ENCODE measurements at regions not wholly inside any gene's neighbourhood (a gene's known extent, or its start where the extent isn't known, plus 50 kb on each side); places are given as distances from the start of the nearest gene placed in this dataset.

DNA sequence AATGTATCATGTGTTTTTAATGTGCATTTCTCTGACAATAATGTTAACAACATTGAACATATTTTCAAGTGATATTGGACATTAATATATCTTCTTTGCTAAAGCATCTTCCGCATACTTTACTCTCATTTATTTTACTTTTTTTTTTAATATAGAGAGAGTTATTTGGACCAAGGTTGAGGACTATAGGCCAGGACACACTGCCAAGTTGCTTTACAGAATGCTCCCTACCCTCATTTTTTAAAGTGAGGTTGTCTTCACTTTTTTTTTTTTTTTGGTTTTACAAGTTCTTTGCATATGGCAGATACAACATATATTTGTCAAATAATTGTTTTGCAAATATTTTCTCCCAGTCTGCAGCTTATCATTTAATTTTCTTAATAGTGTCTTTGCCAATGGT, 201.8 kb downstream of the OSR1 start:
- no peak for DNase-seq (ENCODE audit: extremely low spot score, insufficient read length, low read depth)
- FAIRE-seq = no peak

GRCh38 chr2:19150726-19151125, 207.7 kb downstream of the OSR1 start:
- DNase-seq (ENCODE audit: extremely low spot score, insufficient read length, low read depth) (no peak), FAIRE-seq (no peak)

- DNase-seq (ENCODE audit: extremely low spot score, insufficient read length, low read depth) (no peak), FAIRE-seq (no peak)
Observed at GRCh38 chr2:19146867-19147266, 211.6 kb downstream of the OSR1 start.

GRCh38 chr2:19141234-19142004, 217.0 kb downstream of the OSR1 start:
- no peak for DNase-seq (ENCODE audit: extremely low spot score, insufficient read length, low read depth)
- no peak for FAIRE-seq

- FAIRE-seq (no peak), DNase-seq (ENCODE audit: extremely low spot score, insufficient read length, low read depth) (no peak)
Observed at GRCh38 chr2:19140463-19141208, 217.8 kb downstream of the OSR1 start.

DNA sequence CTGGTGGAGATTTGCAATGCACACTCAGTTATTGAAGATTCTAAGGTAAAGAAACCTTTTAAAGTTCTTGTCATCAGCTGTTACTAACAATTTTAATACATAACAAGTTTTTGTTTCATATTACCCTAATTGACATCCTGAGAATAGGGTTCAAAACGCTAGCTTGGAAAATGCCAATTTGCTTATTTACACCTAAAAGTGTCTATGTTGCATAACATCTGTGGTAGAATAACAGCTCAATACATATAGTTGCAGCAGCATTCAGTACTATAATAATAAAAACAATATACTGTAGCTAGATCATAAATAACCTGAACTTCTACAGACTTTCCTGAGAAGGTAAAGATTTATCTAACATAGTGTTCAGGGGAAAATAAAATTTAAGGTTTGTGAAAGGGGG, 219.0 kb downstream of the OSR1 start:
- FAIRE-seq (no peak), DNase-seq (ENCODE audit: extremely low spot score, insufficient read length, low read depth) (no peak)

DNA sequence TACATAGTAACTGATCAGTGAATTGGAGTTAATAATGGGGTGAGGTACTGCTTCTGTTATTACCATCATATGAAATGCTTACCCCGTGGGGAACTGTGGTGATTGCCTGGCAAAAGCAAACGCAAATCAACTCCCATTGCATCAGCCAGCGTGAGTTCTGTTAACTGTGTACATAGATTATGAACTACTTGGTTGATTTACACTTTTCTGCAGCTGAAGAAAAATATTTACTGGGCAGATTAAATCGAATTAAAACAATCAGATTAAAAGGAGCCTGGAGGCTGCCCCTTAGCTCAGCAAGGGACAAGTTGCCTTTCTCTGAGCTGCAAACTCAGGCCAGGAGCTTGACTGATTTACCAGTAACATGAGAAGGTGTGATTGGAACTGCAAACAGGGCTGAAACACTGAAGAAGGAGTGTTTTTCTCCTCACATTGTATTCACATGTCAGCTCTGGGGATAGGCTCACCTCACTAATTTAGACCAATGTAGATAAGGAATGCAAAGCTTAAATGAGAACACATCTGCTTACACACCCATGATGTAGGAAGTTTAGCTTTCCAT, 220.1 kb downstream of the OSR1 start:
- DNase-seq (ENCODE audit: extremely low spot score, insufficient read length, low read depth) = no peak
- no peak for FAIRE-seq

DNA sequence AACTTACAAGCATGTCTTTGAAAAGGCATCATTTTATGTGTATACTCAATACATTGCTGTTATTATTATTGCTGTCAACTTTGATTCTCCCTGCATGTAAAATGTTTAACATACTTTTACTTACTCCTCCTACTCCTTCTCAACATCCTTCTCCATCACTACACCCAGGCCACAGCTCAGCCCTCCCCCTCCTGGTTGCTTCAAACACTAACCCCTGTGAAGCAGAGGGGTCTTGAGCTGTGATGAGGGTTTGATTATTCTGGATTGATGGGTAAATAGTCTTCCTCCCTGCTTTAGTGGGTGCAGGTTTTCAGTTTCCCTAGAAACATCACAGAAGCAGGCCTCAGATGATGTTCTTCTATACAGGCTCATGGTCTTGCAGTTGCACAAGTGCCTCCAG, 221.0 kb downstream of the OSR1 start:
- DNase-seq (ENCODE audit: extremely low spot score, insufficient read length, low read depth) (no peak), FAIRE-seq (no peak)

DNA sequence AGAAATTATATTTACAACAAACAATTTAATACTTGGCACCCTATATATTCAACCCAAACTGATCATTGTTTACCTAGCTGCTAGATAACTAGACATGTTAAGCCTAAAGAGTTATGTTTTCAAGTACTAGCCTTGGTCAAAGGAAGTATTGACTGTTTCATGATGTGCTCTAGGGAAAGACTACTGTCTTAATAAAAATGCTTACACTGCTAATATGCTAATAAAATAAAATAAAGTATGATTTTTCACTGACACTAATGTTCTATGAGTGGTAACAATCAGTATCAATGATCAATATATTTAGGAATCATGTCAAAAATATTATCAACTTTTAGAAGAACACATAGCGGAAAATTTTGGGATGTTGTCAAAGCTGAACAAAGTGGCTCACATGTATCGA, 225.5 kb downstream of the OSR1 start:
- FAIRE-seq (no peak), DNase-seq (ENCODE audit: extremely low spot score, insufficient read length, low read depth) (no peak)

DNA sequence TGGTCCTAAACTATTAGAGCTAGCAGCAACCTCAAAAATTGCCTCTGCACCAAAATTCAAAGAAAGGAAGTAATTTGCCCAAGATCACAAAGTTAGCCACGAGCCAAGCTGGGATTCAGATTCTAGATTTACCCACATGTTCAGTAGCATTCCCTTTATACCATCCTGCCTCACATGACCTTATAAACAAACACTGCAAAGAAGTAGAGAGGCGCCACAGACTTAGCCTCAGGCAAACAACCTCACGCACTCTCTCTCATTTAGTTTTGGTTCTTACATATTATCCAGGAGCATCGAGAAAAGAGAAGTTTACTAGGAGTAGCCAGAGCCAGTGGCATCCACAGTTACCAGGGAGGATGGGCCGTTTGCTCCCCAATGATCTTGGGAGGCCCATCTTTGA, 226.6 kb downstream of the OSR1 start:
- no peak for FAIRE-seq
- DNase-seq (ENCODE audit: extremely low spot score, insufficient read length, low read depth) = no peak

DNA sequence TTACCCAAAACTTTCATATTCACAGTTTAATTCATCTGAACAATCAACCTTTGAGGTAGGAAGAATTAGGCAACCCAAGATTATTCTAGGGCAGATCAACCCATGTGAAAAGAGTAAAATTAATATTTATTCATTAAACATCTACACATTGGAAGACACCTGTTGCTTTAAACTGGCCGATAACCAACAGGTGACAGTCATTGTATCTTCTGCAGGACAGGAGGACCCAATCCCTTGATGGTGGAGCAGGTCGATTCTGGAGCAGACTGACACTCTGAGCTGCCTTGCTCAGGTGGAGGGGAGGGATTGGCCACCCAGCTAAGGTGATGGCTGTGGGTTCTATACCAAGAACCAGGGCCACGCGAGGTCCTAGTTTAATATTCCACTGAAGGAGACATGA, 230.3 kb downstream of the OSR1 start:
- no peak for DNase-seq (ENCODE audit: extremely low spot score, insufficient read length, low read depth)
- FAIRE-seq = no peak

- DNase-seq (ENCODE audit: extremely low spot score, insufficient read length, low read depth) = no peak
- FAIRE-seq = no peak
Observed at GRCh38 chr2:19127616-19128015, 230.8 kb downstream of the OSR1 start.

DNA sequence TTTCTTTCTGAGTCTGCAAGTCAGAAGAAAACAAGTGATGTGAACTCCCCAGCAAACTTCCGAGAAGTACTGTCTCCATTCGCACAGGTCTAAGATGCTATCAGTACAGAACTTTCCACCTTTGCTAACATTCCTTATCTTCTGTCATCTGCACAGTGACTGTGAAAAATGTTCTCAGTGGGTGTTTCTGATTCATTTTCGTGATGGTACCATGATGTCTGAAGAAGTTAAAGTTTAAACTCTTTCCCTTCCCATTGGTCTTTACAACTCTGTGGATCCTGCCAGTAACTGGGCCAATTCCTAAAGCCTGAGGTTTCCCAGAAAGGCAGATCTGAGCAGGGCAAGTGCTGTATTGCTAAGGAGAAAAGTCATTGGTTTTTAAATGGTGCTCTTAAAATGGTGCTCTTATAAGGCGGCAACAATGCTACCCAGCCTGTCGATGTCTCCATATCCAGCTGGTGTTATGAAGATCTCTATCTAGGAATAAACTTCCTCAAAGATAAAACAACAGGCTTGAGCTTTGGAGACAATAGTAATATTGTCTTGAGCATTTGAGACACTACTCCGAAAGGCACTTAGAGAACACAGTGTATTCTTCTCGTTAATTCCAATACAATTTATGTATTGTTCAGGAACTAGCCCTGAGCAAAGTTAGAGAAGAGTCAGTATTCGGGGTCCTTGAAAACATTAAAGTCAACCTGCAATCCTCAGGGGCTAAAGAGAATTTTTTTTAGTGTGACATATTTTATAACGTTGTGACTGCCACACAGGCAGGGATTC, 232.3 kb downstream of the OSR1 start:
- DNase-seq (ENCODE audit: extremely low spot score, insufficient read length, low read depth) = no peak
- no peak for FAIRE-seq

DNA sequence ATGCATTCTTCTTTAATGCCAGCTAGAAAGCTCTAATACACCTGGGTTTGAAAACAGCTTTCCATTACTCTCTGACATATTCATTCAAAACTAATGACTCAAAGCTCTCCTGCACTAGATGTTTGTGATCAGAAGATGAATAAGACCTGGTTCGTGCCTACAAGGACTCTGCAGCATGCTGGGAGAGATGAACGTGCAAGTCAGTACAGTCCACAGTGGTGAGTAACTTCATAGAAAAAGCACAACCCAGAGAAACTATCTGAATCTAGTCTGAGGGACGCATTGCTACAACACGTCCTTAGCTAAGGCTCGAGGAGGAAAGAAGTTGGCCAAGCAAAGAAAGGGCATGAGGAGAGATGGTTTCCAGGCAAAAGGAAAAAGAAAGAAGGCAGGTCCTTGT, 234.3 kb downstream of the OSR1 start:
- DNase-seq (ENCODE audit: extremely low spot score, insufficient read length, low read depth) (no peak), FAIRE-seq (no peak)

DNA sequence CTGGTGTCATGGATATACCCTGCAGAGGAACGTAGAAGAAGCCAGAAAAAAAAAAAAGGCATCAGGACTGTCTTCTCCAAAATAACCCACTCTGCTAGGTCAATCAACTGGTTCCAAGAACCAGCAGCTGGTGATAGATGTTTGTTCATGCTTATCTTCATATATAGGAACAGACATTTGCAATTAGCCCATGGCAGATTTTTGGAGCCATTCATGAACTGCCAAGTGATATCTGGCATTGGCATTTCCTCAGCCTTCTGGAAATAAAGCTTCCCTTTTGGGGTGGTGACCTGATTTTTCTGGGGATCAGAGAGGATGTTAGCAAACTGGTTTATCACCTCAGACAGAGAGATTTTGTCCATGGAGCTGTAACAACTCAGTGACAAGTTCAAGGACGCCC, 234.9 kb downstream of the OSR1 start:
- no peak for FAIRE-seq
- DNase-seq (ENCODE audit: extremely low spot score, insufficient read length, low read depth) = no peak

DNA sequence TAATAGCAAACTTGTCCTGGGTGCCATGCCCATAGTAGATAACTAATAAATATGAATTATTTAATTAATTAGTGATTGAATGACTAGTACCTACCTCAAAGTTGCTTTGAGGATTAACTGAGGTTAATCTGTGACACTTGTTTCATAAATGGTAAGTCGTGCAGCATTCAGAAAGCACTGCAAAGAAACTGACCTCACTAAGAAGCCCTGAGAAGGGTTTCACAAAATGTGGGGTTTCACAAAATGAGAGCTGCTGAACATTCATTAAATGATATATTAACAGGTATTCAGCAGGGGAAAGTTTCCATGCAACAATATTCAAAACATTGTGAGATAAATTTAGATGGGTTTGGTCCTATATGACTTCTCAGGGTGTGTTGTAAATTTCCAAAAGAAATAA, 236.2 kb downstream of the OSR1 start:
- FAIRE-seq = no peak
- DNase-seq (ENCODE audit: extremely low spot score, insufficient read length, low read depth) = no peak

DNA sequence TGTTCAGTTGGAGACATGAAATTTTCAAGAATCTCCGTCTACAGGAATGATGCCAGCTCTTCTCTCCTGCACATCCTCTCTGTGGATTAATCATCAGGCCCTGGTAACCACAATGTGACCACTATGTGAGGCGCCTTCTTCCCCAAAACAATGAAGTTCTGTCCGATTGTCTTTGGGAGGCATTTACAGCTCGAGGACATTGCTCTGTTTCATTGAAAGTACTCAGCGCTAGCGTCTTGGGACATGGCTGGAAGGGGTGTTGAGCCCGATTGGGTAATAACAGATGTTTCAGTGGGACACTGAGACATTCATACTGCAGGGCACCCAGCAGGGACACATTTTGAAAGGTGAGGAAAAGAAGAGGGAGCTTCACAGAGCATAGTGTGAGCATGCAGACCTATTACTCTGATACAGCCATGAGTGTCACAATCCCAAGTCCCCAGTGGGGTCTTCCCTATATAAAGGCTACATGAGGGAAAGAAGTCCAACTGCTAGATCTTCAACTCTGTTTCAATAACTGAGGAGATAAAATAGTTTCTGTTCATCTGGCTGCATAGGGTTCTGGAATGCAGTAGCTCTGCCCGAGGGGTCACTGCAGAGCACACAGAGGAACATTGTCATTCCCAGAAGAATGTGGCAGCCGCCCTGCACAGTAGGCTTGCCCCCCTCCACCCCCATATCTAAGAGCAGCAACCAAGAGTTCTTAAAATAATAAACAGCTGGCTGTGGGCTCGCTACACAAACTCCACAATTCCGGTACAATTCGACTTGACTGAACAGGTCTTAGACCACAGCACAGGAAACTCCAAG, 237.3 kb downstream of the OSR1 start:
- no peak for FAIRE-seq

DNA sequence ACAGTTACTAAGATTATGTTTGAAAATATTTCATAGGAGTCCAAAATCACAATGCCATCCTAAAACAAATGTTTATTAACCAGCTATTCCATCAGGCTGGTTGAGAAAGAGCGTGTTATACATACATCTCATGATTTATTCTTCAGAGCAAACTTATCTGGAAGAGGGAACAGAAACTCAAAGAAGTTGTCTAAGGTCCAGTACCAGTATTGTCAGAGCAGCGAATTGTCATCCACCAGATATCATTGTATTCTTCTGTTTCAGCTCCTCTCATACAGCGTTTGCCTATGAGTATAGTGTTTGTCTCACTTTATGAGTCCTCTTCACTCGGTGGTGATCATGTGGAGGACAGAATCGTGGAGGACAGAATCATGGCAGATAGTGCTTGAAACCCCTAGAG, 238.2 kb downstream of the OSR1 start:
- DNase-seq (ENCODE audit: extremely low spot score, insufficient read length, low read depth) (no peak), FAIRE-seq (no peak)

More for the DNA sequence above, 237.3 kb downstream of the OSR1 start:
- no peak for DNase-seq (ENCODE audit: extremely low spot score, insufficient read length, low read depth)

GRCh38 chr2:19119326-19120001, 239.0 kb downstream of the OSR1 start:
- DNase-seq (ENCODE audit: extremely low spot score, insufficient read length, low read depth) = no peak
- FAIRE-seq = no peak

Data from GM18507 (cell line).